Liver (tissue), 7 donors: ENCODE measurements at regions not wholly inside any gene's neighbourhood (a gene's known extent, or its start where the extent isn't known, plus 50 kb on each side); places are given as distances from the start of the nearest gene placed in this dataset.

ENCODE experiments used
- DNase-seq: peaks from one replicate; pipeline ENCODE4 v3.0.0-alpha.2; 2017; ENCODE audit warnings: low spot score
- H3K27ac ChIP-seq, 2 donors: one replicate each; pipeline ENCODE4 v1.7.0; 2013; ENCODE audit warnings: inconsistent platforms in 2 of 2, low read length in 2 of 2, control low read depth in 1 of 2, low read depth in 1 of 2, mild to moderate bottlenecking in 1 of 2
- H3K27me3 ChIP-seq, 4 donors: one replicate each; pipeline versions ENCODE4 v1.6.1 to v1.7.0; 2013; ENCODE audit warnings: low read length in 3 of 4, inconsistent platforms in 1 of 4, mild to moderate bottlenecking in 1 of 4, moderate library complexity in 1 of 4; ENCODE audit not compliant: control insufficient read depth in 4 of 4, insufficient read depth in 4 of 4
- H3K36me3 ChIP-seq, 4 donors: one replicate each; pipeline versions ENCODE4 v1.6.1 to v1.7.0; 2013; ENCODE audit warnings: low read length in 3 of 4, mild to moderate bottlenecking in 3 of 4, low read depth in 1 of 4, moderate library complexity in 1 of 4; ENCODE audit not compliant: control insufficient read depth in 4 of 4, insufficient read depth in 3 of 4
- H3K4me1 ChIP-seq, 4 donors: one replicate each; pipeline versions ENCODE4 v1.6.1 to v1.7.0; 2013; ENCODE audit warnings: low read length in 3 of 4, mild to moderate bottlenecking in 3 of 4, moderate library complexity in 1 of 4; ENCODE audit not compliant: control insufficient read depth in 4 of 4, insufficient read depth in 4 of 4
- H3K4me3 ChIP-seq, 3 donors: one replicate each; pipeline versions ENCODE4 v1.6.1 to v1.7.0; 2013; ENCODE audit warnings: low read length in 3 of 3, control low read depth in 1 of 3, low read depth in 1 of 3, mild to moderate bottlenecking in 1 of 3
- H3K9ac ChIP-seq, 2 donors: one replicate each; pipeline ENCODE4 v1.7.0; 2013; ENCODE audit warnings: low read length in 2 of 2, mild to moderate bottlenecking in 2 of 2, moderate library complexity in 2 of 2, control low read depth in 1 of 2, low read depth in 1 of 2
- H3K9me3 ChIP-seq, 4 donors: one replicate each; pipeline versions ENCODE4 v1.6.1 to v1.7.0; 2013; ENCODE audit warnings: low read length in 3 of 4; ENCODE audit not compliant: control insufficient read depth in 4 of 4
- EGR1 ChIP-seq, 2 donors: IDR thresholded peaks; 2 replicates each; pipeline ENCODE4 v1.6.1; 2016 to 2018; ENCODE audit warnings: antibody characterized with exemption in 2 of 2, low read depth in 2 of 2
- FOXA1 ChIP-seq: IDR thresholded peaks from 2 replicates; pipeline ENCODE4 v1.6.1; 2016; ENCODE audit warnings: antibody characterized with exemption
- FOXA2 ChIP-seq: IDR thresholded peaks from 2 replicates; pipeline ENCODE4 v1.6.1; 2016; ENCODE audit warnings: antibody characterized with exemption
- GABPA ChIP-seq, 2 donors: IDR thresholded peaks in 1 of 2; conservative IDR thresholded peaks in 1 of 2; 2 replicates each; pipeline ENCODE4 v1.6.1; 2016; ENCODE audit warnings: antibody characterized with exemption in 2 of 2, mild to moderate bottlenecking in 1 of 2, moderate library complexity in 1 of 2
- HNF4A ChIP-seq, 2 donors: conservative IDR thresholded peaks; 2 replicates each; pipeline ENCODE4 v1.6.1; 2016; ENCODE audit warnings: antibody characterized with exemption in 2 of 2, mild to moderate bottlenecking in 2 of 2
- HNF4G ChIP-seq: IDR thresholded peaks from 2 replicates; pipeline ENCODE4 v1.6.1; 2016; ENCODE audit warnings: antibody characterized with exemption
- JUND ChIP-seq, 2 donors: IDR thresholded peaks; 2 replicates each; pipeline ENCODE4 v1.6.1; 2016; ENCODE audit warnings: antibody characterized with exemption in 2 of 2
- NR2F2 ChIP-seq: IDR thresholded peaks from 2 replicates; pipeline ENCODE4 v1.6.1; 2016; ENCODE audit warnings: antibody characterized with exemption
- RAD21 ChIP-seq, 2 donors: IDR thresholded peaks; 2 replicates each; pipeline ENCODE4 v1.6.1; 2016; ENCODE audit warnings: antibody characterized with exemption in 2 of 2, mild to moderate bottlenecking in 2 of 2
- RXRA ChIP-seq, 2 donors: IDR thresholded peaks; 2 replicates each; pipeline ENCODE4 v1.6.1; 2017 to 2018; ENCODE audit warnings: antibody characterized with exemption in 2 of 2, mild to moderate bottlenecking in 1 of 2
- SP1 ChIP-seq: IDR thresholded peaks from 2 replicates; pipeline ENCODE4 v1.6.1; 2018; ENCODE audit warnings: antibody characterized with exemption, mild to moderate bottlenecking
- TAF1 ChIP-seq: conservative IDR thresholded peaks from 2 replicates; pipeline ENCODE4 v1.6.1; 2016; ENCODE audit warnings: antibody characterized with exemption, mild to moderate bottlenecking
- YY1 ChIP-seq: IDR thresholded peaks from 2 replicates; pipeline ENCODE4 v1.6.1; 2016; ENCODE audit warnings: antibody characterized with exemption, mild to moderate bottlenecking
- TF ChIP-seq, protein P1 (sequence below): IDR thresholded peaks from 2 replicates; pipeline ENCODE4 v1.6.1; 2016; ENCODE audit warnings: antibody characterized with exemption
- TF ChIP-seq, protein P2 (sequence below): IDR thresholded peaks from 2 replicates; pipeline ENCODE4 v1.6.1; 2016; ENCODE audit warnings: antibody characterized with exemption
- TF ChIP-seq, protein P3 (sequence below): fragments of 150-350 bp; IDR thresholded peaks from 2 replicates; pipeline ENCODE4 v1.5.1; 2017; ENCODE audit warnings: improper control_type of control experiment, low read depth, low read length; ENCODE audit not compliant: missing input control
- TF ChIP-seq, protein P4 (sequence below): IDR thresholded peaks from 2 replicates; pipeline ENCODE4 v1.6.1; 2016; ENCODE audit warnings: antibody characterized with exemption, mild to moderate bottlenecking
- TF ChIP-seq, protein P5 (sequence below): IDR thresholded peaks from 2 replicates; pipeline ENCODE4 v1.6.1; 2016; ENCODE audit warnings: antibody characterized with exemption
- donor health status: healthy.
- donor health status: healthy.
- donor health status: healthy.
- donor health status: healthy.

DNA sequence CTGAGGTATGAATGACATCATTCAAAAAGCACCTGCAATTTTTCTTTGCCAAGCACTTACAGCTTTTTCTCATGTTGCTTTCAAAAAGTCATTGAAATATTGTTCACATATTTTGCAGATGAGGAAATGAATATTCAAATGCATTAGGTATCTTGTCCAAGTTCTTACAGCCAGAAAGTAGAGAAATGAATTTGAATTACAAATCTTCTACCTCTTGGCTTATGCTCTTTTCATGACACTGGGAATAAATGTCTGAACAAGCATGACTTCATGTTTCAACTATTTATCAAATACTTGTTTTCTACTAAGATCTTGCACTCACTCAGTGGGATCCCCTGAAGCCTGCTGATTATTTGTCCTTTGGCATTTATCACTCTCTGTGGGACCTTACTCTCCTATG, 267.2 kb upstream of the BTG1 start:
- Histone ChIP-seq H3K27me3 (no peaks in the 10 kb centered on the region), H3K9ac (no peak overlapping the region), H3K36me3 (no peaks in the 10 kb centered on the region), H3K4me1 (peaks cover 0 to 2% (median 0%) of the 10 kb centered on the region in 4 donors), H3K9me3 (no peaks in the 10 kb centered on the region), H3K27ac (no peak overlapping the region), H3K4me3 (no peak overlapping the region)
- no peak for DNase-seq
- TF ChIP-seq HNF4A (conservative IDR thresholded peaks at IDR 0.05) (no peak), NR2F2 (no peak), FOXA1 (no peak), RAD21 (IDR thresholded peaks at IDR 0.05) (no peak), GABPA (IDR thresholded peaks at IDR 0.05 in 1 of 2, conservative IDR thresholded peaks at IDR 0.05 in 1 of 2) (no peak), FOXA2 (no peak), JUND (IDR thresholded peaks at IDR 0.05) (no peak), RXRA (IDR thresholded peaks at IDR 0.05) (no peak), EGR1 (IDR thresholded peaks at IDR 0.05; ENCODE audit: low read depth in 2 of 2) (no peak), YY1 (no peak), TAF1 (no peak), SP1 (no peak), HNF4G (no peak)
- TF ChIP-seq, protein P1, sequence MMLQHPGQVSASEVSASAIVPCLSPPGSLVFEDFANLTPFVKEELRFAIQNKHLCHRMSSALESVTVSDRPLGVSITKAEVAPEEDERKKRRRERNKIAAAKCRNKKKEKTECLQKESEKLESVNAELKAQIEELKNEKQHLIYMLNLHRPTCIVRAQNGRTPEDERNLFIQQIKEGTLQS: no peak
- TF ChIP-seq, protein P2, sequence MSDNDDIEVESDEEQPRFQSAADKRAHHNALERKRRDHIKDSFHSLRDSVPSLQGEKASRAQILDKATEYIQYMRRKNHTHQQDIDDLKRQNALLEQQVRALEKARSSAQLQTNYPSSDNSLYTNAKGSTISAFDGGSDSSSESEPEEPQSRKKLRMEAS: no peak
- TF ChIP-seq, protein P3, sequence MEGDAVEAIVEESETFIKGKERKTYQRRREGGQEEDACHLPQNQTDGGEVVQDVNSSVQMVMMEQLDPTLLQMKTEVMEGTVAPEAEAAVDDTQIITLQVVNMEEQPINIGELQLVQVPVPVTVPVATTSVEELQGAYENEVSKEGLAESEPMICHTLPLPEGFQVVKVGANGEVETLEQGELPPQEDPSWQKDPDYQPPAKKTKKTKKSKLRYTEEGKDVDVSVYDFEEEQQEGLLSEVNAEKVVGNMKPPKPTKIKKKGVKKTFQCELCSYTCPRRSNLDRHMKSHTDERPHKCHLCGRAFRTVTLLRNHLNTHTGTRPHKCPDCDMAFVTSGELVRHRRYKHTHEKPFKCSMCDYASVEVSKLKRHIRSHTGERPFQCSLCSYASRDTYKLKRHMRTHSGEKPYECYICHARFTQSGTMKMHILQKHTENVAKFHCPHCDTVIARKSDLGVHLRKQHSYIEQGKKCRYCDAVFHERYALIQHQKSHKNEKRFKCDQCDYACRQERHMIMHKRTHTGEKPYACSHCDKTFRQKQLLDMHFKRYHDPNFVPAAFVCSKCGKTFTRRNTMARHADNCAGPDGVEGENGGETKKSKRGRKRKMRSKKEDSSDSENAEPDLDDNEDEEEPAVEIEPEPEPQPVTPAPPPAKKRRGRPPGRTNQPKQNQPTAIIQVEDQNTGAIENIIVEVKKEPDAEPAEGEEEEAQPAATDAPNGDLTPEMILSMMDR: no peak
- TF ChIP-seq, protein P4, sequence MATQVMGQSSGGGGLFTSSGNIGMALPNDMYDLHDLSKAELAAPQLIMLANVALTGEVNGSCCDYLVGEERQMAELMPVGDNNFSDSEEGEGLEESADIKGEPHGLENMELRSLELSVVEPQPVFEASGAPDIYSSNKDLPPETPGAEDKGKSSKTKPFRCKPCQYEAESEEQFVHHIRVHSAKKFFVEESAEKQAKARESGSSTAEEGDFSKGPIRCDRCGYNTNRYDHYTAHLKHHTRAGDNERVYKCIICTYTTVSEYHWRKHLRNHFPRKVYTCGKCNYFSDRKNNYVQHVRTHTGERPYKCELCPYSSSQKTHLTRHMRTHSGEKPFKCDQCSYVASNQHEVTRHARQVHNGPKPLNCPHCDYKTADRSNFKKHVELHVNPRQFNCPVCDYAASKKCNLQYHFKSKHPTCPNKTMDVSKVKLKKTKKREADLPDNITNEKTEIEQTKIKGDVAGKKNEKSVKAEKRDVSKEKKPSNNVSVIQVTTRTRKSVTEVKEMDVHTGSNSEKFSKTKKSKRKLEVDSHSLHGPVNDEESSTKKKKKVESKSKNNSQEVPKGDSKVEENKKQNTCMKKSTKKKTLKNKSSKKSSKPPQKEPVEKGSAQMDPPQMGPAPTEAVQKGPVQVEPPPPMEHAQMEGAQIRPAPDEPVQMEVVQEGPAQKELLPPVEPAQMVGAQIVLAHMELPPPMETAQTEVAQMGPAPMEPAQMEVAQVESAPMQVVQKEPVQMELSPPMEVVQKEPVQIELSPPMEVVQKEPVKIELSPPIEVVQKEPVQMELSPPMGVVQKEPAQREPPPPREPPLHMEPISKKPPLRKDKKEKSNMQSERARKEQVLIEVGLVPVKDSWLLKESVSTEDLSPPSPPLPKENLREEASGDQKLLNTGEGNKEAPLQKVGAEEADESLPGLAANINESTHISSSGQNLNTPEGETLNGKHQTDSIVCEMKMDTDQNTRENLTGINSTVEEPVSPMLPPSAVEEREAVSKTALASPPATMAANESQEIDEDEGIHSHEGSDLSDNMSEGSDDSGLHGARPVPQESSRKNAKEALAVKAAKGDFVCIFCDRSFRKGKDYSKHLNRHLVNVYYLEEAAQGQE: no peak
- TF ChIP-seq, protein P5, sequence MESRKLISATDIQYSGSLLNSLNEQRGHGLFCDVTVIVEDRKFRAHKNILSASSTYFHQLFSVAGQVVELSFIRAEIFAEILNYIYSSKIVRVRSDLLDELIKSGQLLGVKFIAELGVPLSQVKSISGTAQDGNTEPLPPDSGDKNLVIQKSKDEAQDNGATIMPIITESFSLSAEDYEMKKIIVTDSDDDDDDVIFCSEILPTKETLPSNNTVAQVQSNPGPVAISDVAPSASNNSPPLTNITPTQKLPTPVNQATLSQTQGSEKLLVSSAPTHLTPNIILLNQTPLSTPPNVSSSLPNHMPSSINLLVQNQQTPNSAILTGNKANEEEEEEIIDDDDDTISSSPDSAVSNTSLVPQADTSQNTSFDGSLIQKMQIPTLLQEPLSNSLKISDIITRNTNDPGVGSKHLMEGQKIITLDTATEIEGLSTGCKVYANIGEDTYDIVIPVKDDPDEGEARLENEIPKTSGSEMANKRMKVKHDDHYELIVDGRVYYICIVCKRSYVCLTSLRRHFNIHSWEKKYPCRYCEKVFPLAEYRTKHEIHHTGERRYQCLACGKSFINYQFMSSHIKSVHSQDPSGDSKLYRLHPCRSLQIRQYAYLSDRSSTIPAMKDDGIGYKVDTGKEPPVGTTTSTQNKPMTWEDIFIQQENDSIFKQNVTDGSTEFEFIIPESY: no peak
